ENCODE measurements at regions not wholly inside any gene's neighbourhood (a gene's known extent, or its start where the extent isn't known, plus 50 kb on each side); places are given as distances from the start of the nearest gene placed in this dataset.
A peak's percentile ranks its signal among the peaks of the same experiment; 100 is the strongest.

DNA sequence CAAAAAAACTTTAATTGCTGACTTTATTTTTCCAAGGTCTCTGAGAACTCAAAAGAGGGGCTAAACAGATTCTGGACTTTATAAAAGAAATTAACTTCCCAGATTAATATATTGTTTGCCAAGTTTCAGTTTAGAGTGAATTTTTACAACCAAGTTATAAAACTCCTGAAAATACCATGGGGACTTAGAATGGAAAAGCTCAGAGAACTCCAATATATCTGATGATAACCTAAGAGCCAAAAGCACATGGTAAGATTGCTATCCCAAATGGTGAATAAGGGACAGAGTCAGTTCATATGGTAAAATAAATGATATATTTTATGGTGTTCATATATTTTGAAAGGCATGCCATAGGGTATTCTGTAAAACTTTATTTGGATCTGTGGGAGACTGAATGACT lies 470.9 kb downstream of the TTLL7 start:
- H3K27ac ChIP-seq: no peak overlapping the region
- TF ChIP-seq ZFX (IDR thresholded peaks at IDR 0.05): no peak
- TF ChIP-seq, protein P1, sequence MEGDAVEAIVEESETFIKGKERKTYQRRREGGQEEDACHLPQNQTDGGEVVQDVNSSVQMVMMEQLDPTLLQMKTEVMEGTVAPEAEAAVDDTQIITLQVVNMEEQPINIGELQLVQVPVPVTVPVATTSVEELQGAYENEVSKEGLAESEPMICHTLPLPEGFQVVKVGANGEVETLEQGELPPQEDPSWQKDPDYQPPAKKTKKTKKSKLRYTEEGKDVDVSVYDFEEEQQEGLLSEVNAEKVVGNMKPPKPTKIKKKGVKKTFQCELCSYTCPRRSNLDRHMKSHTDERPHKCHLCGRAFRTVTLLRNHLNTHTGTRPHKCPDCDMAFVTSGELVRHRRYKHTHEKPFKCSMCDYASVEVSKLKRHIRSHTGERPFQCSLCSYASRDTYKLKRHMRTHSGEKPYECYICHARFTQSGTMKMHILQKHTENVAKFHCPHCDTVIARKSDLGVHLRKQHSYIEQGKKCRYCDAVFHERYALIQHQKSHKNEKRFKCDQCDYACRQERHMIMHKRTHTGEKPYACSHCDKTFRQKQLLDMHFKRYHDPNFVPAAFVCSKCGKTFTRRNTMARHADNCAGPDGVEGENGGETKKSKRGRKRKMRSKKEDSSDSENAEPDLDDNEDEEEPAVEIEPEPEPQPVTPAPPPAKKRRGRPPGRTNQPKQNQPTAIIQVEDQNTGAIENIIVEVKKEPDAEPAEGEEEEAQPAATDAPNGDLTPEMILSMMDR (conservative IDR thresholded peaks at IDR 0.05): no peak

DNA sequence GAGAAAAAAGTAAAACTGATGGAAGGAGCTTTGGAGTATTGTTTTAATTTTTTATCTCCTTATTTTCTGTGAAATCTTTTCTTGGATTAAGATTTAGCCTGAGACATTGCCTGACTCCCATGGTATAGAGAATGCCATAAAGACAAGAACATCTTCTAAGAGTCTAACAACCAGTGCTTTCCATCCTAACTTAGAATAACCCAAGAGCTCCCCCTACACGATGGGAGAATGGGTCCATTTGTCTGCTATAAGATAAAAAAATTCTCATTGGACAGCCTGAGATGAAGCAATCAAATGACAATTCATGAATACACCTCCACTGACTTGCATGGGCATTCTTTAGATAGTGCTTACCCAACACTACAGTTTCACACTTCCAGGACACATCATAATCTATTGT lies 478.1 kb downstream of the TTLL7 start:
- TF ChIP-seq, protein P1 (conservative IDR thresholded peaks at IDR 0.05): peak; percentile 11
- TF ChIP-seq ZFX (IDR thresholded peaks at IDR 0.05): no peak

GRCh38 chr1:83516369-83516768 lies 482.6 kb downstream of the TTLL7 start:
- TF ChIP-seq, protein P1 (conservative IDR thresholded peaks at IDR 0.05): no peak
- no peak overlapping the region for H3K27ac ChIP-seq

More for the DNA sequence above, 478.1 kb downstream of the TTLL7 start:
- H3K27ac ChIP-seq: no peak overlapping the region

DNA sequence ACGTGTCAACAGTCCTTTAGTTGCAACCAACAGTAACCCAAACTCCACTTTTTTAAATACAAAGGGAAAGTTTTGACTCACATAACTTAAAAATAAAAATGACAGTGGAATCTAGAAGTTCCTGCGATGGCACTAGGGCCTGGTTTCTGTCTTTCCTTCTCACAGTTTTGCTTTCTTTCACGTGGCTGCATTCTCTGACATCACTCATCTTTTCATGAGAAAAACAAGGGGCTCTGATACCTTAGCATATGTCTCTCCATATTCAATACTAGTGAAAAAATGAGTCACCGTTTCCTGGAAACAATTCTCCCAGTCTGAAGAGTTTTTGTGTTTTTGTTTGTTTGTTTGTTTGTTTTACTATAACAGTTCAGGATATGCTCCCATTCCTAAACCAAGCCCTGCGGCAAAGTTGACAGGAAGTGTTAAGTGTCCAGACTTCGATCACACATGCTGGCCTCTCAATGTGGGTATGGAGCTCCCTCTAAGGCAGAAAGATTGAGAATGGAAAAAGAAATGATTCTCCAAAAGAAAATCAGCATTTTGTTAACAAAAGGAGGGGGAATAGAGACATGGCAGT lies 483.3 kb downstream of the TTLL7 start:
- TF ChIP-seq ZFX (IDR thresholded peaks at IDR 0.05): no peak
- TF ChIP-seq, protein P1 (conservative IDR thresholded peaks at IDR 0.05): no peak

DNA sequence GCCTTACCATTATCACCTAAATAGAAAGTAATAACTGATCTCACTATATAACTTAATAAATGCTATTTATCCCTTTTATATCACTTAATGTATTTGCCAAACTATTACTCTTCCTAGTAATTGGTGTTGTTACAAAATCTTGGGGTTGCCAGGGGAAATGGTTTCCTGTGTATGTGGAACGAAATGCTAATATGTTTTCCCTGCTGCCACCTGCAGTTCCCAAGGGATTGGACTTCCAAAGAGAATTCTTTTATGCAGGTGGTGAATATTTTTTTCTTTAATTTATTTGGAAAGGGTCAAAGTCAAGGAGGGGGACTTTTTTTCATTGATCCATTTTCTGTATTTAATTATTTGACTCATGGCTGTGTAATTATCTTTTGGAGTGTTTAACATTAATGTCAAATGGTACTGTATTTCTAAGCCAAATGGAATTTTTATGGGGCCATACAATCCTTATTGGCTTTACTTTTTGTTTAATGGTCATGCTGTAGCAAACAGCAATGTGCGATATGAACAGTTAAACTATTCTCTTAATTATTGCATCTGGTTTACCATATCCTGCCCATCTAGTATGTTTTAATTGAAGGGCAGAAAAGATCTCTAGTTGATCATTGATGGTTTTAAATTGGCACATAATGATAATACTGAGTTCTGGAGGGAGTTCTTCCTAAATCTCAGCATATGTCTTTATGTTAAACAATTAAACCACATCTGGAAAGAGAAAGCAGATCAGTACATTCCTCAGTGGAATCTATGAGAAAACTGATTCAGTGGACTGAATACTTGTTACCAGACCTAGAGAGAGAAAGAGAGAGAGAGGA lies 486.3 kb downstream of the TTLL7 start:
- TF ChIP-seq ZFX (IDR thresholded peaks at IDR 0.05): no peak
- TF ChIP-seq, protein P1 (conservative IDR thresholded peaks at IDR 0.05): peak; percentile 10
- no peak overlapping the region for H3K27ac ChIP-seq

More for the DNA sequence above, 483.3 kb downstream of the TTLL7 start:
- H3K27ac ChIP-seq: no peak overlapping the region

GRCh38 chr1:83511146-83511726 lies 487.7 kb downstream of the TTLL7 start:
- H3K27ac ChIP-seq: no peak overlapping the region
- TF ChIP-seq, protein P1 (conservative IDR thresholded peaks at IDR 0.05): no peak
- TF ChIP-seq ZFX (IDR thresholded peaks at IDR 0.05): no peak

DNA sequence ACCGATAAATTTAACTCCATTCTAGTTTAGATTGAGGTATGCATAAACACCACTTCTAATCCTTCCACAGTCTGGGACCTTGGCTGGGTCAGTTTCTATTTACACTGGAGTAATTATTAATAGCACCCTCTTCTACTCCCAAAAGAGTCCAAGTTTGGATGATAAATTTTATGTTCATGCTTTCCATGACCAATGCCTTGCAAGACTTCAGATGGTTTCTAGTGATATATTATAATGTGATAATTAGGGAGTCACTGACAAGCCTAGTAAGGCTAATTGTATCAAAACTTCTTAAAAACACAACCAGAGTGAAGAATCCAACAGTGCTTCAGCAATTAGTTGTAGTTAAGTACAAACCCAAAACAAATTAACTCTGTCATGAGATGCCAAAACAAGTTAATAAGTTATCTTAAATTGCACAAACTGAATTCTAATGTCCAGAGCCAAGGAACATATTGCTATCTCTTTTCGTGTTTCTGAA lies 489.6 kb downstream of the TTLL7 start:
- no peak for TF ChIP-seq ZFX (IDR thresholded peaks at IDR 0.05)
- TF ChIP-seq, protein P1 (conservative IDR thresholded peaks at IDR 0.05): no peak
- no peak overlapping the region for H3K27ac ChIP-seq

Data from C4-2B (cell line).